HTR-8/SVneo (cell line): ENCODE measurements at regions not wholly inside any gene's neighbourhood (a gene's known extent, or its start where the extent isn't known, plus 50 kb on each side); places are given as distances from the start of the nearest gene placed in this dataset.
A peak's percentile ranks its signal among the peaks of the same experiment; 100 is the strongest.

Experiments
- DNase-seq: peaks from one replicate; pipeline ENCODE4 v3.0.0; 2011; ENCODE audit warnings: low spot score, mixed read lengths; ENCODE audit not compliant: insufficient read length
- FAIRE-seq: peaks from 2 replicates; lab custom pipeline; 2011; peaks lifted over from hg19 to GRCh38; lab: Jason Lieb, UNC

DNA sequence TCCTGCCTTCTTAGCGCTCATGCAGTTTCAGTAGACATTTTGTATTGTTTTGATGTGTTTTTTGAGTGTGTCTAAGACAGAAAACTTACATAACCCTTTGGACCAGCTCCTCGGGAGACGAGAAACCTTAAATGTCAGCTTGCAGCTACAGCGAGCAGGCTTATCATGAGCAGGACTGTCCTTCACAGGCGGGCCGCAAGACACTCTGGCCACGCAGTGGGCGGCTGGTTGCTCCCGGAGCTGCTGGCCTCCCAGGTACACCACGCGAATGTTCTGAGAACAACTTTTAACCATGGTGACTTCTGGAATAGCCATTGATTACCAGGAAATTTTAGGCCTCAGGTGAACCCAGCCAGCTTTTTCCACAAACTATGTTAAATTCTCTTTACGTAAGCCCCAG lies 164.1 kb upstream of the DIO3 start:
- no peak for FAIRE-seq
- DNase-seq = no peak

DNA sequence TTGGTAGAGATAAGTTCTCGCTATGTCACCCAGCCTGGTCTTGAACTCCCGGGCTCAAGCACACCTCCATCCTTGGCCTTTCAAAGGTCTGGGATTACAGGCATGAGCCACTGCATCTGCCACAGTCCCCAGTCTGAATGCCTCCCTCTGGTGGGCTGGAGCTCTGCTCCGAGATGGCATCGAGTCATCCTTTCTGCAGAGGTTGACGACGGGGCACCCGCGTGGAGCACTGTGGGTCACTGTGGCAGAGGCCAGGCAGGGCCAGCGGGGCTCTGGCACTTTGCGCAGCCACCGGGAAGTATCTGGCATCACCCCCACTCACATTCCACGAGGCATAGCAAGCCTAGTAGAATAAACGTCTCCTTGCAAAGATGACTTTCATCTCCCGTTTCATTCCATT lies 163.3 kb upstream of the DIO3 start:
- FAIRE-seq = peak; percentile 38
- no peak for DNase-seq

DNA sequence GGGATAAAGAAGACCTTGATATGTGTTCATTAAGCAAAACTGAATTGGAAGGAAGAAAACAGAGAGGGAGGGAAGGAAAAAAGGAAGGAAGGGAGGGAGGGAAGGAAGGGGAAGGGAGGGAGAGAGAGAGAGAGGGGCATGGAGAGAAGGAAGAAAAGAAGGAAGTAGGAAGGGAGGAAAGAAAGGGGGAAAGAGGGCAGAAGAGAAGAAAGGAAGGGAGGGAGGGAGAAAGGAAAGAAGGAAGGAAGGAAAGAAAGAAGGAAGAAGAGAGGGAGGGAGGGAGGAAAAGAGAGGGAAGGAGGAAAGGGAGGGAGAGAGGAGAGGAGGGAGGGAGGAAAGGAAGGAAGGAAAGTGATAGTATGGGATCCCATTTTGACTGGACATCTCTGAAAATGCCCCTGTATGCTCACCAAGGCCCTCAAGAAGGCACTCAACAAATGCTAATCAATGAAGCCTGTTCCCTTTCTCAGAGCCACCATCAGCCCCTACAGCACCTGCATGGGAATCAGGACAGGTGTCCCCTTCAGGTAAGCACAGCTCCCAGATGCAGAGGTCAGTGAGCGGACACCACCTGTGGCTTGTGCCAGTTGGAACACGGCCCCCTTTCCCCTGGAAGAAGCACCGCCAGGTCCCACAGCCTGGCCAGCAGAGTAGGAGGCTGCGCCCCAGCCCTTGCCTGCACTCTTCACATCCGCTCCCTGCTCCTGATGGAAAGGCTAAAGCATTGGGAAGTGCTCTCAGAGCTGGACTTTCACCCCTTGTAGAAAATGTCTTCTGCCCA lies 161.4 kb upstream of the DIO3 start:
- DNase-seq (no peak), FAIRE-seq (no peak)

GRCh38 chr14:101400830-101401229 lies 160.5 kb upstream of the DIO3 start:
- FAIRE-seq (no peak), DNase-seq (no peak)

- FAIRE-seq (no peak), DNase-seq (no peak)
Observed at GRCh38 chr14:101402936-101403660, 158.2 kb upstream of the DIO3 start.

DNA sequence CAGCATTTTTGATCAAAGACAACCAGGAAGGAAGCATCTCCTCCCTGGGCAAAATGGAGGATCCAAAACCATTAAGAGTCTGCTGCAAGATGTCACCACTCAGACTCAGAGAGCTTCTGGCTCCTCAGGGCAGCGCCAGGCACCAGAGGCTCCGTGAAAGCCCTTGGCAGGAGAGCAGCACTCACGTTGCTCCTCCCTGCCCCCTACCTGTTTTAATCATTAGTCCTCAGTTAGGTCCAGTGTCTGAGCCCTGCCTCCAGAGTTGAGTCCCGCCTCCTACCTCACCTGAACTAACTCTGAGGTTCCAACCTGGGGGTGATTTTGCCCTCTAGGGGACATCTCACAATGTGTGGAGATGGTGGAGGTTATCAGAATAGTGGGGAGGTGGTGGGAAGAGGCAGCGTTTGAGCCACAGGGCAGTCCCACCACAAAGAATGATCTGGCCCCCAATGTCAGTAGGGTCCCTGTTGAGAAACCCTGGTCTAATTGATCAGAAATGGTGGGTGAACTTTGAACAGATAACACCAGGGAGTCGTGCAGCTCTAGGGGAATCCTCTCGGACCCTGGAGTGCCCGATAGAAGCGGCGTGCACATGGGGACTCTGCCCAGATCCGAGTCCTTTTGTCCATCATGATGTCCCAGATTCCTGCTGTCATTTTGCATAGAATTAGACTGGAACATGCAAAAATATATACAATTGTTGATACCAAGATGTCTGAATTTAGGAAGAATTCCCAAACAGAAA lies 156.7 kb upstream of the DIO3 start:
- FAIRE-seq = no peak

GRCh38 chr14:101405171-101405883 lies 156.0 kb upstream of the DIO3 start:
- DNase-seq = no peak
- peak; percentile 42 for FAIRE-seq

More for the DNA sequence above, 156.7 kb upstream of the DIO3 start:
- no peak for DNase-seq

GRCh38 chr14:101406921-101407320 lies 154.4 kb upstream of the DIO3 start:
- DNase-seq (no peak), FAIRE-seq (no peak)

DNA sequence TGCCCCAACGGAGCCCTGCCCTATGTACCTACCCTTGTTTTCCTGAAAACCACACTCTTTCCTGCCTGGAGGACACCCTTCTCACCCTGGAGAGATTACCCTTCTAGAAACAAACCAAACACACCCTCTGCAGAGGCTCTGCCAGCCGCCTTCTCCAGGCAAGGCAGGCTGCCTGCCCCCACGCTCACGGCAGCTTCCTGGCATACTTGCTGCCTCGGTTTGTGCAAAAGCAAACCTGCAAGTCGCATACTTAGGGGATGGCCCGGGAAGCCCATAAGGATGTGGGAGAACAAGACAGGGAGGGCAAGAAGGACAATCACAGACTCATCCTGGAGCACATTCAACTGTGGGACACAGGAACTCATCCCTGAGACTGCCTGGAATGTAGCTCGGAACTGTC lies 154.0 kb upstream of the DIO3 start:
- FAIRE-seq (no peak), DNase-seq (no peak)

DNA sequence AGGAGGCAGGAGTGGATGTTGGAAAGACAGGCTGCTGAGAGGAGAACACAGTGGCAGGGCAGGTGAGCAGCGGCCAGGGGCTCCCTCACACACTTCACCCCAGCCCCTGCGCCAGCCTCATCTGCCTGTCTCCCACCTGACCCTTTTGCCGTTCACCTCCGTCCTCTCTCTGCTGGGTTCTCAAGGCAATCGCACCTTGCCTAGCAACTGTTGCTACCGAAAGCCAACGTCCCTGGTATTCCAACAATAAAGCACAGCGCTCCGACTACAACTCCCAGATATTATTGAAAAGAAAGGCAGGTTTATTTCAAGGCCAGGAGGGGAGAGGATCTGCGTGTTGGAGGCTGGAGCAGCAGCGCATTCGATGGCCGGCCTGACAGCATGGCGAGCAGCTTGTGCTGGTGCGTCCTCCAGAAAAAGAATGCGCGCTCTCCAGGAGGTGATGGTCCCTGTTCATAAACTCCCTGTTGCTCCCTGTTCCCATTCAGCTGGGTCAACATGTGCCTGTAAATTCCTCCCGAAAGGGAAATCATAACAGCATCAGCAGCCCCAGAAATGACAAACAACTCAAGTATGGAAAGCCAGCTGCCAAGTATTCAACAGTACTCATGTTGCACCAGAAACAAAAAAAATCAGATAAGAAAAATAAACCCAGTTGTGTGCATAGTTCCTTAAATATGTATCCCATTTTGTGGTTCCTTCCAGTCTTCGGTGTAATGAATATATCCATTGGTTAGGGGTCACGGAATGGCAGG lies 153.0 kb upstream of the DIO3 start:
- DNase-seq (peak; percentile 62), FAIRE-seq (peak; percentile 38)

DNA sequence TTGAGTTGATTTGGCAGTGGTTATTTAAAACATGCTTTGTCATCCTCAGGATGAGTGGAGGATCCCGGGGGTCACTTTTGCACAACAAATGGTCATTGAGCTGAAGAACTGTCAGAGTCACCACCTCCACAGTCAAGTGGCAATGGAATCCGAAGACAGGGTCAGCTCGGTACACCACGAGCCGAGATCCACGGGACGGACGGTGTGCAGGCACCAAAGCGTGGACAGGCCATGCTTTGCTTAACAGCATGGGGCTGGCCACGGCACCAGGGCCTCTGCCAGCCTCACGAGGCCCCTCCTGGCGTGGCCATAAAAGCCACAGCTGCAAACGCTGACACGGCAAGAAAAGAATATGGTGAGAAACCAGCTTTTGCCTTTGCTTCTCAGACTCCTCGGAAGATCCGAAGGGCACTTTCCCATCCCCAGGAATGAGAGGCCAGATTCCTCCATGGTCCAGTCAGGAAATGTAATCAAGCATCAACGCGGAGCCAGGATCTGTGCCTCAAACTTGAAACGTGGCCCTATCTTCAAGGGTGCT lies 152.2 kb upstream of the DIO3 start:
- no peak for DNase-seq
- FAIRE-seq = peak; percentile 33

- no peak for FAIRE-seq
- DNase-seq = no peak
Observed at GRCh38 chr14:101410126-101410525, 151.2 kb upstream of the DIO3 start.

- DNase-seq (no peak), FAIRE-seq (no peak)
Observed at GRCh38 chr14:101411151-101411550, 150.1 kb upstream of the DIO3 start.

- no peak for DNase-seq
- FAIRE-seq = no peak
Observed at GRCh38 chr14:101411779-101412178, 149.5 kb upstream of the DIO3 start.

- peak; percentile 56 for DNase-seq
- FAIRE-seq = peak; percentile 96
Observed at GRCh38 chr14:101412739-101413138, 148.6 kb upstream of the DIO3 start.

DNA sequence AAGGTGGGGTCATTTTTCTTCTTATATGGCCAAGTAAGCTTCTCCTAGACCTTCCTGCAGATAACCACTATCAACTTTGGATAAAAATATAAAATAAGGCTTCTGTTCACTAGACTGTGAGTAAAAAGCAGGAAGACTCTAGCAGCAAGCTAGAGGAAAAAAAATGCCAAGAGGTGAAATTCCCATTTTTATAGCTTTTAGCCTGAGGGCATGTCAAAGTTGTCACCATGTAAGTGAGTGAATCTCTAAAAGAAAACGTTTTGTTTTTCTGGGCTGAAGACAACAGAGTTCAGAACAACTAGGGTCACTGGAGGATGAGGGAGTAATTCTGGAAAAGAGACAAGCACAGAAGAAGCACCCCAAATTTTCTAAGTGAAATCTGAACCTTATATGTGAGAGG lies 143.9 kb upstream of the DIO3 start:
- no peak for FAIRE-seq
- no peak for DNase-seq

GRCh38 chr14:101418601-101419000 lies 142.7 kb upstream of the DIO3 start:
- no peak for DNase-seq
- FAIRE-seq = no peak

DNA sequence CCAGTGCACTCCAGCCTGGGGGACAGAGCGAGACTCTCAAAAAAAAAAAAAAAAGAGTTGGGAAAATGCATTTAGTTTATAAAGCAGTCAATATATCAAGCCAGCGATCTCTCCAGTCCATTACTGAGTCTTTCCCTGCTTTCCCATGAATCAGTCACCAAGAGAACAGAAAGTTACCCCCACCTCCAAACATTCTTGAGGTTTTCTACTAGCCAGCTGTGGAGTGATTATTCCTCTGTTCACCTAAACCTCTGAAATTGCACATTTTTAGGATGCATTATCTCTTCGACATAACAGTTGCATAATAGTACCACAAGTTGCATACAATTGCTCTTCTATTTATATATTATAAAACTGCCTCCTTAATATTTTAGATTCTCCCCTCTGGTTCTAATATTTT lies 134.8 kb upstream of the DIO3 start:
- DNase-seq = no peak
- FAIRE-seq = no peak

- no peak for DNase-seq
- no peak for FAIRE-seq
Observed at GRCh38 chr14:101428409-101428808, 132.9 kb upstream of the DIO3 start.
